GM13976 (cell line): ENCODE measurements at regions not wholly inside any gene's neighbourhood (a gene's known extent, or its start where the extent isn't known, plus 50 kb on each side); places are given as distances from the start of the nearest gene placed in this dataset.
"Not testable (repeated sequence)": the region's sequence is repeated elsewhere in the genome, so short reads cannot be mapped to it uniquely, and the experiment has no call there.

Experiments
- DNase-seq: peaks from one replicate; pipeline ENCODE4 v3.0.0; 2012; ENCODE audit warnings: low spot score
- CTCF ChIP-seq: IDR thresholded peaks from 2 replicates; pipeline ENCODE4 v1.5.1; 2012; ENCODE audit warnings: borderline replicate concordance, mild to moderate bottlenecking; ENCODE audit not compliant: insufficient read depth; ENCODE audit errors: extremely low read depth, missing control alignments, control extremely low read depth
- in situ Hi-C: fragments of 300-500 bp; cut with MboI; formaldehyde crosslinking; loops from one replicate; pipeline ENCODE4 v1.12.0; 2022; ENCODE audit warnings: low sequenced_read_pairs, mixed read lengths, inconsistent platforms; ENCODE audit not compliant: unreplicated experiment

GRCh38 chr11:97009613-97010012, 619.8 kb downstream of the JRKL start:
- no peak for DNase-seq
- in situ Hi-C loops, result no loop called here
- no peak for TF ChIP-seq CTCF

GRCh38 chr11:97010997-97011396, 621.2 kb downstream of the JRKL start:
- DNase-seq, in situ Hi-C loops: not testable (repeated sequence)

GRCh38 chr11:97015327-97015726, 625.5 kb downstream of the JRKL start:
- DNase-seq, result no peak
- no peak for TF ChIP-seq CTCF

DNA sequence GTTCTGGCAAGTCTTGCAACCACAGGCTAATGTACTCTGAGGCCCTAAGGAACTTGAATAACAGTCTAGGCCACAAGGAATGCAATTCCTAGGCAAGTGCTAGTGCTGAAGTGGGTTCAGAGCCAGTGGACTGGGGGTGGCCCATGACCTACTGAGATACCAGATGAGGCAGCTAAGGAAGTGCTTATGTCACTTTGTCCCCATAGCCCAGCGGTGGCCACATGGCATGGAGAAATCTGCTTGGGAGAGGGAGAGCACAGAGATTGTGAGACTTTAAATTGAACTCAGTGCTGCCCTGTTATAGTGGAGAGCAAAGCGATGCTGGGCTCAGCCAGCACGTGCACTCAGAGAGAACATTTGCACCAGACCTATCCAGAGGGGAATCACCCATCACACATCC, 629.5 kb downstream of the JRKL start:
- in situ Hi-C loops, result no loop called here
- no peak for DNase-seq
- TF ChIP-seq CTCF, result no peak

More at GRCh38 chr11:97015327-97015726, 625.5 kb downstream of the JRKL start:
- in situ Hi-C loops, result no loop called here

DNA sequence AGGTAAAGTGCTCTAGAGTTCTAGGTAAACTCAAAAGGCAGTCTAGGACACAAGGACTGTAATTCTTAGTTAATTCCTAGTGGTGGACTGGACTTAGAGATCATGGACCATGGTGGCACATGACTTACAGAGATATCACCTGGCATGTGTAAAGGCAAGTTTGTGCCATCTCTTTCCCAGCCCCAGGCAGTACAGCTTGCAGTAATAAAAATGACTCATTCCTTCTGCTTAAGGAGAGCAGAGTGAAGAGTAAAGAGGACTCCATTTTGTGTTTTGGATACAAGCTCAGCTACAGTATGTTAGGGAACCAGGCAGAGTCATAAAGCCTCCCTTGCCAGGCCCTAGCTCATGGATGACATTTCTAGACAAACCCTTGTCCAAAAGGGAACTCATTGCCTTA, 629.9 kb downstream of the JRKL start:
- no peak for TF ChIP-seq CTCF
- no peak for DNase-seq
- in situ Hi-C loops, result no loop called here

- no peak for DNase-seq
- TF ChIP-seq CTCF, result no peak
- in situ Hi-C loops, result no loop called here
Measured at GRCh38 chr11:97022955-97023354, 633.1 kb downstream of the JRKL start.

DNA sequence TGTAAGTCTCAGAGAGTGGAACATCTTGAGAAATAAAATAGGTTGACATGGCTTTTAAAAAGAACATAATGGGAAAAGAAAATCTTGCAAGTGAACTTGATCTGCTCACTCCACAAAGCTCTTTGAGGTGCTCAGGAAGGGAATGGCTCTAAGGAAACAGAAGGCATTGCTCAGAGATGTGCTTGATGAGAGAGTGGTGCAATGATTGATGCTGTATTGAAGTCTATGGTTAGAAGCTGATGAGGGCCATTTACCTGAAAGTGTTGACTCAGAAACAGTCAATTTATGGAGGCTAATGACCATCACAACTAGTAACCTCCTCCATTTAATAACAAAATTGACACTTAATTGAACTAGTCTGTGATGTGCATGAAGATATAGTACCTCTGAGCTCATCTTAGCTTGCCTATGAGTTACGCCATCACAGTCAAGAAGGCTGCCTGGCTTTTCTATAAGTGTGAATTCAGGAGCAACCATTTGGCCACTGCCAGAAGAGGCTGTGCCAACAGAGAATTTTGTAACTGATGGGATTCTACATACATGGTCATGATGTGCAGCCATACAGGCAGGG, 639.1 kb downstream of the JRKL start:
- TF ChIP-seq CTCF, result no peak
- in situ Hi-C loops, result no loop called here
- DNase-seq, result no peak
